Loucy (cell line): ENCODE measurements at regions not wholly inside any gene's neighbourhood (a gene's known extent, or its start where the extent isn't known, plus 50 kb on each side); places are given as distances from the start of the nearest gene placed in this dataset.
"Not testable (repeated sequence)": the region's sequence is repeated elsewhere in the genome, so short reads cannot be mapped to it uniquely, and the experiment has no call there.

Source experiments
- CTCF ChIP-seq: fragments of 200-600 bp; sonication (generic); conservative IDR thresholded peaks from 2 replicates; pipeline ENCODE4 v1.5.1; 2014; ENCODE audit warnings: mild to moderate bottlenecking, antibody characterized with exemption, low read length
- EZH2phosphoT487 ChIP-seq: fragments of 200-600 bp; IDR thresholded peaks from 2 replicates; pipeline ENCODE4 v1.6.1; 2018; ENCODE audit warnings: antibody characterized with exemption, mild to moderate bottlenecking, moderate library complexity, borderline replicate concordance

DNA sequence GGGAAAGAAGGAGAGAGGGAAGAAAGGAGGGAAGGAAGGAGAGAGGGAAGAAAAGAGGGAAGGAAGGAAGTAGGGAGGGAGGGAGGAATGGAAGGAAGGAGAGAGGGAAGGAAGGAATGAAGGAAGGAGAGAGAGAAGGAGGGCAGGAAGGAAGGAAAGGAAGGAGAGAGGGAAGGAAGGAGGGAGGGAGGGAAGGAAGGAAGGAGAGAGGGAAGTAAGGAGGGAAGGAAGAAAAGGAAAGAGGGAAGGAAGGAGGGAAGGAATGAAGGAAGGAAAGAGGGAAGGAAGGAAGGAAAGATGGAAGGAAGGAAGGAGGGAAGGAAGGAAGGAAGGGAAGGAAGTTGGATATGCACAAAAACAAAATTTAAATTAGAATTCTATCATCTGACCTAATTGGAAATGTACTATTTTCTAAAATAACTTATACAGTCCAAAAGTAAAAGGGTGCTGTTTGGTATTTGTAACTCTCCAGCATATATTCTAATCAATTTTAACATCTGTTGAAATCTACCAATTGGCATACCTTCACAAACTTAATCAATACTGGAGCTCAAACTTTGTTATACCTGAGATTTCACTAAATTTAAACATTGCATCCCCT is 2890.3 kb upstream of the OR11H1 start:
- not testable (repeated sequence) for TF ChIP-seq CTCF, EZH2phosphoT487
